ENCODE measurements at regions not wholly inside any gene's neighbourhood (a gene's known extent, or its start where the extent isn't known, plus 50 kb on each side); places are given as distances from the start of the nearest gene placed in this dataset.
"Not testable (repeated sequence)": the region's sequence is repeated elsewhere in the genome, so short reads cannot be mapped to it uniquely, and the experiment has no call there.

GRCh38 chr7:115359119-115359518 lies 437.2 kb downstream of the MDFIC start:
- H3K36me3 Mint-ChIP-seq: no peaks in the 10 kb centered on the region
- H3K4me1 Mint-ChIP-seq: no peaks in the 10 kb centered on the region
- H3K4me3 Mint-ChIP-seq: no peak overlapping the region
- no peaks in the 10 kb centered on the region for H3K9me3 Mint-ChIP-seq
- no peak overlapping the region for H3K27ac Mint-ChIP-seq
- H3K27me3 Mint-ChIP-seq: peaks cover 2% of the 10 kb centered on the region

- H3K27me3 Mint-ChIP-seq: peaks cover 2% of the 10 kb centered on the region
- no peaks in the 10 kb centered on the region for H3K36me3 Mint-ChIP-seq
- H3K9me3 Mint-ChIP-seq: no peaks in the 10 kb centered on the region
- H3K27ac Mint-ChIP-seq: no peak overlapping the region
- H3K4me1 Mint-ChIP-seq: no peaks in the 10 kb centered on the region
- H3K4me3 Mint-ChIP-seq: no peak overlapping the region
These were observed 435.8 kb downstream of the MDFIC start for GRCh38 chr7:115357703-115357999.

- H3K27me3 Mint-ChIP-seq: peaks cover 2% of the 10 kb centered on the region
- no peak overlapping the region for H3K27ac Mint-ChIP-seq
- no peaks in the 10 kb centered on the region for H3K4me1 Mint-ChIP-seq
- no peaks in the 10 kb centered on the region for H3K36me3 Mint-ChIP-seq
- H3K4me3 Mint-ChIP-seq: no peak overlapping the region
- H3K9me3 Mint-ChIP-seq: no peaks in the 10 kb centered on the region
These were observed 435.3 kb downstream of the MDFIC start for GRCh38 chr7:115356999-115357702.

GRCh38 chr7:115356139-115356746 lies 434.3 kb downstream of the MDFIC start:
- Mint-ChIP-seq H3K4me1 (no peaks in the 10 kb centered on the region), H3K36me3 (no peaks in the 10 kb centered on the region), H3K9me3 (no peaks in the 10 kb centered on the region), H3K27me3 (peaks cover 2% of the 10 kb centered on the region), H3K27ac (peak overlapping the region; percentile 3), H3K4me3 (no peak overlapping the region)

- no peak overlapping the region for H3K4me3 Mint-ChIP-seq
- no peaks in the 10 kb centered on the region for H3K36me3 Mint-ChIP-seq
- peaks cover 2% of the 10 kb centered on the region for H3K27me3 Mint-ChIP-seq
- H3K27ac Mint-ChIP-seq: no peak overlapping the region
- no peaks in the 10 kb centered on the region for H3K4me1 Mint-ChIP-seq
- H3K9me3 Mint-ChIP-seq: no peaks in the 10 kb centered on the region
These were observed 433.0 kb downstream of the MDFIC start for GRCh38 chr7:115354925-115355324.

DNA sequence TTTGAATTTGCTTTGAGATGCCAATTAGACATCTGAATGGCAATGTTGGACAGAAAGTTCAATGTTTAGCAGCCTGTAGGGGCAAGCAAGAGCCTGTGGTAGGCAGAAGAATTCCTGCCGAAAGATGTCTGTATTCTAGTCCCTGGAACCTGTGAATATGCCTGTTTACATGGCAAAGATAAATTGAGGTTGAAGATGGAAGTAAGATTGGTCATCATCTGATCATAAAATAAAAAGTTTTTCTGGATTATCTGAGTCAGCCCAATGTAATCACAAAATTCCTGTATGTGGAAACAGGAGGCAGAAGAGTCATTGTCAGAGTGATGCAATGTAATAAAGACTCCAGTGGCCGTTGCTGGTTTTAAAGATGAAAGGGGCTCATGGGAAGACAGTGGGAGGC lies 430.5 kb downstream of the MDFIC start:
- no peak overlapping the region for H3K27ac Mint-ChIP-seq
- peaks cover 4% of the 10 kb centered on the region for H3K27me3 Mint-ChIP-seq
- no peak overlapping the region for H3K4me3 Mint-ChIP-seq
- no peaks in the 10 kb centered on the region for H3K4me1 Mint-ChIP-seq
- H3K36me3 Mint-ChIP-seq: no peaks in the 10 kb centered on the region
- no peaks in the 10 kb centered on the region for H3K9me3 Mint-ChIP-seq

DNA sequence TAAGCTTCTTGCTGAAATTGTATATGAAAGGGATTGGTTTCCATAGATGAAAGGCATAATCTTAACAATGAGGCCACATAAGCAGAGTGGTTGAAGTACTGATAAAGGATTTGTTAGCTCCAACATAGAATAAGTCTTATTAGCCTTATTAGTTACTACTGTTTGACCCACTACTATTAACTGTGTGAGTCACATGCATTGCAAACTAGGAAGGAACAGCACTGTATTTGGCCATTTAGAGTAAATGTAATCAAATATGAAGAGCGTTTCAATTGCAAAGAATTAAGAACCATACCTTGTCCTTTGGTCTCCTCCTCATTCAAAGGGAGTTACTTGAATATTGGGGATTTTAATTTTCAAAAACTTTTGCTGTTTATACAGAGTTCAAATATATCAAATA lies 428.9 kb downstream of the MDFIC start:
- H3K4me3 Mint-ChIP-seq: no peak overlapping the region

DNA sequence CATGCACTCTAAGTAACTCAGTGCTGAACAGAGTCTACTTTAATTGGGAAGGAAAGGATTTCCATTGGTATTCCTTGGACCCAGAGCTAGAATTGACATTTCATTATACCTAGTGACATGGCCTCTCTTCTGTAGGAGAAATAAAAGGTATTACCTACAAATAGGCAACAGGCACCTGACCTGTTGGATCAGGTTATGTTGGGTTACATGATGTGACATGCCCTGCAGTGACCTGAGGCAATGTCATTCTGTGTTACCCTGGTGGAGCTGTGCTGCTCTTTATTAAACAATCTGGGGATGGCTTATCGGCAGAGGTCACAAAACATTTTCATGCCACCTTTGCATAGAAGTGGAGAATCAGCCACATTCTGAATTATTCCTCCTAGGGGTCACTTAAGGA lies 427.7 kb downstream of the MDFIC start:
- H3K27me3 Mint-ChIP-seq: peaks cover 4% of the 10 kb centered on the region
- H3K4me3 Mint-ChIP-seq: no peak overlapping the region
- no peaks in the 10 kb centered on the region for H3K4me1 Mint-ChIP-seq
- H3K9me3 Mint-ChIP-seq: no peaks in the 10 kb centered on the region
- no peaks in the 10 kb centered on the region for H3K36me3 Mint-ChIP-seq
- H3K27ac Mint-ChIP-seq: no peak overlapping the region

More for the DNA sequence above, 428.9 kb downstream of the MDFIC start:
- Mint-ChIP-seq H3K36me3 (no peaks in the 10 kb centered on the region), H3K9me3 (no peaks in the 10 kb centered on the region), H3K4me1 (no peaks in the 10 kb centered on the region), H3K27ac (no peak overlapping the region), H3K27me3 (peaks cover 4% of the 10 kb centered on the region)

DNA sequence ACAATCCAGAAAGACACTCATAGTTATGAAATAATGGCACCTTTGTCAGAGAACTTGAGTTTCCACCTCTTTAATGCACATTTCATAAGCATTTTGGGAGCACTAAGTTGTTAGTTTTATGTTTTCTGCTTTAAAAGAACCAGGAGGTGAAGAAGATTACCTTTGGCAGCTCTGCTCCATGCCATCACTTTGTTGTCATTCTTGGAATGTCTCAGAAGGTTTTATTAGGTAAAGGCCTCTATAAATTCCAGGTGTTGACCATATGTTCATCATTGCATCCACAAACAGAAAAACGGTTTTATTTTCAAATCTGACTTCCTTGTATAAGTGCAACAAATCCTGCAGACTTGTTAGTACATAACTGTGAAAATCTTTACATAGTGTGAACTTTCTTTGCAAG lies 424.8 kb downstream of the MDFIC start:
- H3K9me3 Mint-ChIP-seq: no peaks in the 10 kb centered on the region
- no peak overlapping the region for H3K4me3 Mint-ChIP-seq

GRCh38 chr7:115340828-115341227 lies 418.9 kb downstream of the MDFIC start:
- no peak overlapping the region for H3K4me3 Mint-ChIP-seq
- no peaks in the 10 kb centered on the region for H3K36me3 Mint-ChIP-seq
- peaks cover 4% of the 10 kb centered on the region for H3K27me3 Mint-ChIP-seq
- no peaks in the 10 kb centered on the region for H3K9me3 Mint-ChIP-seq
- H3K4me1 Mint-ChIP-seq: peaks cover 4% of the 10 kb centered on the region
- H3K27ac Mint-ChIP-seq: no peak overlapping the region

More for the DNA sequence above, 424.8 kb downstream of the MDFIC start:
- Mint-ChIP-seq H3K27me3 (peaks cover 2% of the 10 kb centered on the region), H3K4me1 (no peaks in the 10 kb centered on the region), H3K36me3 (no peaks in the 10 kb centered on the region), H3K27ac (no peak overlapping the region)

GRCh38 chr7:115338016-115338415 lies 416.1 kb downstream of the MDFIC start:
- H3K4me3 Mint-ChIP-seq: no peak overlapping the region
- H3K27me3 Mint-ChIP-seq: peaks cover 4% of the 10 kb centered on the region

GRCh38 chr7:115332691-115333090 lies 410.8 kb downstream of the MDFIC start:
- Mint-ChIP-seq H3K4me3 (no peak overlapping the region), H3K9me3 (no peaks in the 10 kb centered on the region)

More at GRCh38 chr7:115338016-115338415, 416.1 kb downstream of the MDFIC start:
- H3K4me1 Mint-ChIP-seq: peaks cover 4% of the 10 kb centered on the region
- no peak overlapping the region for H3K27ac Mint-ChIP-seq
- no peaks in the 10 kb centered on the region for H3K9me3 Mint-ChIP-seq
- no peaks in the 10 kb centered on the region for H3K36me3 Mint-ChIP-seq

GRCh38 chr7:115329006-115329405 lies 407.1 kb downstream of the MDFIC start:
- H3K9me3 Mint-ChIP-seq: no peaks in the 10 kb centered on the region
- H3K27me3 Mint-ChIP-seq: peaks cover 2% of the 10 kb centered on the region
- H3K36me3 Mint-ChIP-seq: no peaks in the 10 kb centered on the region
- no peaks in the 10 kb centered on the region for H3K4me1 Mint-ChIP-seq
- H3K27ac Mint-ChIP-seq: no peak overlapping the region
- no peak overlapping the region for H3K4me3 Mint-ChIP-seq

More at GRCh38 chr7:115332691-115333090, 410.8 kb downstream of the MDFIC start:
- no peaks in the 10 kb centered on the region for H3K36me3 Mint-ChIP-seq
- no peaks in the 10 kb centered on the region for H3K4me1 Mint-ChIP-seq
- no peak overlapping the region for H3K27ac Mint-ChIP-seq
- peaks cover 1% of the 10 kb centered on the region for H3K27me3 Mint-ChIP-seq

- no peaks in the 10 kb centered on the region for H3K9me3 Mint-ChIP-seq
- no peak overlapping the region for H3K27ac Mint-ChIP-seq
- peaks cover 2% of the 10 kb centered on the region for H3K27me3 Mint-ChIP-seq
- H3K4me3 Mint-ChIP-seq: no peak overlapping the region
- H3K36me3 Mint-ChIP-seq: no peaks in the 10 kb centered on the region
- no peaks in the 10 kb centered on the region for H3K4me1 Mint-ChIP-seq
These were observed 406.1 kb downstream of the MDFIC start for GRCh38 chr7:115328018-115328417.

DNA sequence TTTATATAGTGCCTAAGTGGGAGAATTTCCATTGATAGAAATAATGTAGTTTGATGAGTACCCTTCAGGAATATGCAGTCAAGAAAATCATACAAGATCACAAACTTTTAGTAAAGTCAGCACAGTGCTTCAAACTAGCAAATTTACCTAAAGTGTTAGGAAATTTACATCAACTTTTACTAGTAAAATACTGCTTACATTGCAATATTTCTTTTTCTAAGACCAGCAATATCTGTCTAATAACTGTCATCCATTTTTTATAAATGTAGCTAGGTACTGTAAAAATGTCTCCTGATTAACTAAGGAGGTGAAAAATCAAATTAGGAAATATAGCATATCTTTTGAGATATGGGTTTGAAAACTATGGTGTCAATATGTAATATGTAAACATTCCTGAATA lies 405.4 kb downstream of the MDFIC start:
- Mint-ChIP-seq H3K4me3 (no peak overlapping the region), H3K27ac (no peak overlapping the region), H3K27me3 (peaks cover 3% of the 10 kb centered on the region), H3K9me3 (no peaks in the 10 kb centered on the region), H3K4me1 (no peaks in the 10 kb centered on the region), H3K36me3 (no peaks in the 10 kb centered on the region)

- Mint-ChIP-seq H3K36me3 (no peaks in the 10 kb centered on the region), H3K27me3 (peaks cover 6% of the 10 kb centered on the region), H3K9me3 (no peaks in the 10 kb centered on the region), H3K4me1 (no peaks in the 10 kb centered on the region), H3K27ac (no peak overlapping the region), H3K4me3 (no peak overlapping the region)
These were observed 397.6 kb downstream of the MDFIC start for GRCh38 chr7:115319541-115319940.

GRCh38 chr7:115310316-115310715 lies 388.4 kb downstream of the MDFIC start:
- H3K9me3 Mint-ChIP-seq, H3K27ac Mint-ChIP-seq, H3K4me3 Mint-ChIP-seq, H3K27me3 Mint-ChIP-seq, H3K36me3 Mint-ChIP-seq, H3K4me1 Mint-ChIP-seq: not testable (repeated sequence)

Measured in activated naive CD4-positive, alpha-beta T cell treated with anti-CD3 and anti-CD28 coated beads, Interleukin-2, amount 50 U/mL, for 24 hours (primary cell).